K562 (cell line): ENCODE measurements at regions not wholly inside any gene's neighbourhood (a gene's known extent, or its start where the extent isn't known, plus 50 kb on each side); places are given as distances from the start of the nearest gene placed in this dataset.

Experiments
- ATAC-seq: fragments of 200-7000 bp; cut with Tn5 transposase; 3 replicates; pipeline ENCODE4 v1.9.1; 2020; ENCODE audit warnings: moderate library complexity
- BruUV-seq: library from RNA; stranded (reverse); fragments of 400-500 nt; replicated peaks from 2 replicates; lab custom pipeline; 2021; lab: Mats Ljungman, UMichigan
- CTCF ChIA-PET: fragments of 300-600 bp; formaldehyde crosslinking; extraction: SDS; loops from one replicate; lab custom pipeline; 2021; ENCODE audit warnings: low intra/inter-chr PET ratio; lab: Yijun Ruan, JAX
- POLR2A ChIA-PET: fragments of 300-600, 350-650 bp; sonication (Branson Sonifier 250); formaldehyde crosslinking; extraction: SDS; loops from one replicate; lab custom pipeline; 2021; ENCODE audit warnings: antibody characterized with exemption, inconsistent platforms; lab: Yijun Ruan, JAX
- DNase-seq, 4 experiments: peaks; one replicate each; pipeline versions ENCODE4 v3.0.0 to v3.0.0-alpha.2; 2011 to 2018; ENCODE audit warnings: low spot score in 3 of 4, mixed read lengths in 3 of 4; ENCODE audit errors: extremely low read depth in 1 of 4
- FAIRE-seq: peaks from 2 replicates; lab custom pipeline; 2011; peaks lifted over from hg19 to GRCh38; lab: Jason Lieb, UNC
- H2AFZ ChIP-seq: 2 replicates; pipeline ENCODE4 v1.6.0; 2011; ENCODE audit warnings: low read depth, low read length, control low read depth, inconsistent platforms
- H3K27ac ChIP-seq: fragments of 200-600 bp; 3 replicates; pipeline ENCODE4 v1.8.0; 2011; ENCODE audit warnings: low read depth, mild to moderate bottlenecking, control low read depth, inconsistent platforms, low read length, moderate library complexity, mixed read lengths; ENCODE audit errors: extremely low read depth
- H3K27me3 ChIP-seq, 2 experiments: fragments of 300-600 bp in 1 of 2; 2 replicates in 1 of 2; 3 replicates in 1 of 2; pipeline versions ENCODE4 v1.6.0 to v1.8.0; 2011; ENCODE audit warnings: inconsistent platforms in 2 of 2, low read length in 2 of 2, mild to moderate bottlenecking in 1 of 2, mixed read lengths in 1 of 2, moderate library complexity in 1 of 2; ENCODE audit not compliant: control insufficient read depth in 2 of 2, insufficient read depth in 2 of 2
- H3K36me3 ChIP-seq: fragments of 300-600 bp; 3 replicates; pipeline ENCODE4 v1.8.0; 2011; ENCODE audit warnings: mild to moderate bottlenecking, low read length, inconsistent platforms; ENCODE audit not compliant: control insufficient read depth, insufficient read depth
- H3K4me1 ChIP-seq, 2 experiments: fragments of 200-600 bp in 1 of 2; replicated peaks in 1 of 2; 2 replicates in 1 of 2; 3 replicates in 1 of 2; pipeline versions ENCODE4 v1.5.1 to v1.8.0; 2011; ENCODE audit warnings: inconsistent platforms in 2 of 2, low read length in 2 of 2, mild to moderate bottlenecking in 1 of 2, mixed read lengths in 1 of 2, moderate library complexity in 1 of 2; ENCODE audit not compliant: control insufficient read depth in 2 of 2, insufficient read depth in 2 of 2
- H3K4me2 ChIP-seq: 2 replicates; pipeline ENCODE4 v1.6.1; 2011; ENCODE audit warnings: low read length, control low read depth, inconsistent platforms, mixed read lengths; ENCODE audit not compliant: insufficient read depth
- H3K4me3 ChIP-seq: fragments of 200-600 bp; sonication (generic), shearing (Covaris generic); 2 replicates; pipeline ENCODE4 v1.5.1; 2016; ENCODE audit warnings: control low read depth, inconsistent platforms
- H3K79me2 ChIP-seq: fragments of 200-600 bp; 3 replicates; pipeline ENCODE4 v1.8.0; 2011; ENCODE audit warnings: low read length, inconsistent platforms; ENCODE audit not compliant: control insufficient read depth, insufficient read depth
- H3K9ac ChIP-seq, 2 experiments: 2 replicates each; pipeline versions ENCODE4 v1.6.0 to v1.6.1; 2011; ENCODE audit warnings: low read depth in 2 of 2, low read length in 2 of 2, control low read depth in 1 of 2, inconsistent platforms in 1 of 2, mild to moderate bottlenecking in 1 of 2, mixed read lengths in 1 of 2; ENCODE audit not compliant: insufficient read depth in 1 of 2
- H3K9me1 ChIP-seq: one replicate; pipeline ENCODE4 v1.6.0; 2011; ENCODE audit warnings: inconsistent platforms, mild to moderate bottlenecking, low read length, moderate library complexity; ENCODE audit not compliant: control insufficient read depth, insufficient read depth
- H3K9me3 ChIP-seq: replicated peaks from 2 replicates; pipeline ENCODE4 v1.5.1; 2011; ENCODE audit warnings: low read depth, low read length, inconsistent platforms; ENCODE audit not compliant: control insufficient read depth, insufficient read depth
- H4K20me1 ChIP-seq: replicated peaks from 2 replicates; pipeline ENCODE4 v1.6.1; 2011; ENCODE audit warnings: low read length, inconsistent platforms, mixed read lengths; ENCODE audit not compliant: control insufficient read depth, insufficient read depth
- ASH1L ChIP-seq: fragments of 450-650 bp; IDR thresholded peaks from 2 replicates; pipeline ENCODE4 v1.6.1; 2018; ENCODE audit warnings: borderline replicate concordance, mild to moderate bottlenecking, low read depth; ENCODE audit not compliant: partially characterized antibody
- KDM1A ChIP-seq, 2 experiments: fragments of 450-650 bp; IDR thresholded peaks; 2 replicates each; pipeline ENCODE4 v1.6.1; 2016; ENCODE audit warnings: mild to moderate bottlenecking in 2 of 2
- NUFIP1 ChIP-seq: fragments of 450-650 bp; IDR thresholded peaks from 2 replicates; pipeline ENCODE4 v1.6.1; 2018; ENCODE audit not compliant: partially characterized antibody
- TCF3 ChIP-seq: sonication (generic); formaldehyde crosslinking; IDR thresholded peaks from 2 replicates; pipeline ENCODE4 v1.4.0; 2020; ENCODE audit warnings: mild to moderate bottlenecking, missing genetic modification reagents
- TGIF2 ChIP-seq: sonication (generic); formaldehyde crosslinking; IDR thresholded peaks from 2 replicates; pipeline ENCODE4 v1.8.1; 2022; ENCODE audit warnings: mild to moderate bottlenecking, missing genetic modification reagents, moderate library complexity
- YY1 ChIP-seq, 3 experiments: IDR thresholded peaks; 2 replicates each; pipeline ENCODE4 v1.6.1; 2011; ENCODE audit warnings: low read length in 2 of 3, mild to moderate bottlenecking in 2 of 3, moderate library complexity in 2 of 3, borderline replicate concordance in 1 of 3, control low read depth in 1 of 3, low read depth in 1 of 3; ENCODE audit not compliant: insufficient read depth in 3 of 3, insufficient replicate concordance in 2 of 3, control insufficient read depth in 1 of 3, insufficient read length in 1 of 3; ENCODE audit errors: extremely low read depth in 1 of 3
- ZFP36 ChIP-seq: fragments of 150-350 bp; IDR thresholded peaks from 2 replicates; pipeline ENCODE4 v1.6.1; 2018; ENCODE audit warnings: low read length, low read depth; ENCODE audit not compliant: partially characterized antibody
- ZNF699 ChIP-seq: fragments of 250-450 bp; sonication (Bioruptor Pico); IDR thresholded peaks from 2 replicates; pipeline ENCODE4 v1.8.0; 2021; ENCODE audit warnings: mild to moderate bottlenecking, moderate library complexity; ENCODE audit not compliant: insufficient replicate concordance
- WGBS: fragments of 100-300 bp; shearing (Covaris generic); methylation state at CpG from one replicate; pipeline ENCODE4 v1.1.6; 2016; ENCODE audit warnings: low coverage, mixed read lengths; ENCODE audit not compliant: insufficient coverage; ENCODE audit errors: missing lambda C conversion rate; 5-methylcytosine and 5-hydroxymethylcytosine counted together
- in situ Hi-C: fragments of 300-500 bp; cut with MboI; formaldehyde crosslinking; loops from 4 replicates; pipeline ENCODE4 v1.15.0; 2018; ENCODE audit warnings: inconsistent platforms, mixed read lengths
- intact Hi-C: fragments of 100-400 bp; cut with micrococcal nuclease; formaldehyde crosslinking; loops from 2 replicates; pipeline ENCODE4 v1.14.2; 2022
- TF ChIP-seq, protein P1 (sequence below): fragments of 450-650 bp; formaldehyde crosslinking; IDR thresholded peaks from 2 replicates; pipeline ENCODE4 v1.4.0; 2022; ENCODE audit warnings: missing genetic modification characterization
- TF ChIP-seq, protein P2 (sequence below): fragments of 450-650 bp; IDR thresholded peaks from 2 replicates; pipeline ENCODE4 v1.6.1; 2016; ENCODE audit warnings: missing biosample characterization, missing genetic modification characterization
- TF ChIP-seq, protein P3 (sequence below): fragments of 200-800 bp; sonication (Bioruptor generic); IDR thresholded peaks from 2 replicates; pipeline ENCODE4 v1.6.1; 2016; ENCODE audit warnings: missing genetic modification characterization, missing compliant biosample characterization
- TF ChIP-seq, protein P4 (sequence below): fragments of 450-650 bp; IDR thresholded peaks from 2 replicates; pipeline ENCODE4 v1.6.1; 2014; ENCODE audit warnings: low read depth, mild to moderate bottlenecking, moderate library complexity, borderline replicate concordance

DNA sequence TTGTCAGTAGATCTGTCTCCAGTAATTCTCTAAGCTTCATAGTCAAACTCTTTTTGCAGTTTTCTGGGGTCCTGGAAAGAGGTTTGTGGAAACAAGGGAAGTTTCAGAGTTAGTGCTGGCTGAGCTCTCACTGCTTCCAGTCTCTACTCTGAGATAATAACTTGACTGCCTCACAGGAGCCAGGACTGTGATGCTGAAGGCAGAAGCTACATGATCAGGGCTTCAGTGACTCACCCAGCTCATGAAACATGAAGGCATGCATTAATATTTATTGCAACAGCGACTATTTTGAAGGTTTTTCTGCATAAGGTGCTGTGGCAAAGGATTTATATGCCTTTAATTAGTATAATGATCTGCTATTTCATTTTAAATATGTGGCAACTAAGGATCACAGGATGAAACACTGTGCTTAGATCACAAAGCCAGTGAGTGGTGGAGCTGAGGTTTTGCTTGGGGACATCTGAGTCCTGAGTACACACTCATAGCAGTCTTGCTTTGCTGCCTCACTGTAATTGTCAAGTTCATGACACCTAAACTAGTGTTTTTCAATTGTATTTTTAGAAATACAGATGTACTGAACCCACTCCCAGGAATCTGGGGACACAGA, 448.4 kb upstream of the GCFC2 start:
- FAIRE-seq (no peak), DNase-seq (no peak), ATAC-seq (no peak)
- no peaks in the 10 kb centered on the region for H3K79me2 ChIP-seq
- no peaks in the 10 kb centered on the region for H3K9me1 ChIP-seq
- no peak overlapping the region for H3K27ac ChIP-seq
- WGBS, result 17% methylated on average over 1 of the region's 1 CpG
- CTCF ChIA-PET, result no interaction called here
- no peak overlapping the region for H2AFZ ChIP-seq
- POLR2A ChIA-PET, result no interaction called here
- no peaks in the 10 kb centered on the region for H4K20me1 ChIP-seq
- H3K4me1 ChIP-seq, result no peaks in the 10 kb centered on the region
- H3K27me3 ChIP-seq, result no peaks in the 10 kb centered on the region
- no peak overlapping the region for H3K4me3 ChIP-seq
- intact Hi-C loops, result no loop called here
- BruUV-seq, result no TSS peak
- H3K9me3 ChIP-seq, result no peaks in the 10 kb centered on the region
- H3K9ac ChIP-seq, result no peak overlapping the region
- no peak overlapping the region for H3K4me2 ChIP-seq
- in situ Hi-C loops, result no loop called here
- no peaks in the 10 kb centered on the region for H3K36me3 ChIP-seq
- TF ChIP-seq ASH1L (no peak), KDM1A (IDR thresholded peaks at IDR 0.05) (no peak), ZNF699 (CRISPR knock-in tag) (no peak), TGIF2 (CRISPR knock-in tag) (no peak), ZFP36 (no peak), YY1 (IDR thresholded peaks at IDR 0.05; ENCODE audit: borderline replicate concordance in 1 of 3, control insufficient read depth in 1 of 3, extremely low read depth in 1 of 3, insufficient read depth in 3 of 3, insufficient read length in 1 of 3, insufficient replicate concordance in 2 of 3, low read depth in 1 of 3, low read length in 2 of 3) (no peak), NUFIP1 (no peak), TCF3 (CRISPR knock-in tag) (no peak)
- TF ChIP-seq, protein P1, sequence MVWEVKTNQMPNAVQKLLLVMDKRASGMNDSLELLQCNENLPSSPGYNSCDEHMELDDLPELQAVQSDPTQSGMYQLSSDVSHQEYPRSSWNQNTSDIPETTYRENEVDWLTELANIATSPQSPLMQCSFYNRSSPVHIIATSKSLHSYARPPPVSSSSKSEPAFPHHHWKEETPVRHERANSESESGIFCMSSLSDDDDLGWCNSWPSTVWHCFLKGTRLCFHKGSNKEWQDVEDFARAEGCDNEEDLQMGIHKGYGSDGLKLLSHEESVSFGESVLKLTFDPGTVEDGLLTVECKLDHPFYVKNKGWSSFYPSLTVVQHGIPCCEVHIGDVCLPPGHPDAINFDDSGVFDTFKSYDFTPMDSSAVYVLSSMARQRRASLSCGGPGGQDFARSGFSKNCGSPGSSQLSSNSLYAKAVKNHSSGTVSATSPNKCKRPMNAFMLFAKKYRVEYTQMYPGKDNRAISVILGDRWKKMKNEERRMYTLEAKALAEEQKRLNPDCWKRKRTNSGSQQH (CRISPR knock-in tag), result no peak
- TF ChIP-seq, protein P2, sequence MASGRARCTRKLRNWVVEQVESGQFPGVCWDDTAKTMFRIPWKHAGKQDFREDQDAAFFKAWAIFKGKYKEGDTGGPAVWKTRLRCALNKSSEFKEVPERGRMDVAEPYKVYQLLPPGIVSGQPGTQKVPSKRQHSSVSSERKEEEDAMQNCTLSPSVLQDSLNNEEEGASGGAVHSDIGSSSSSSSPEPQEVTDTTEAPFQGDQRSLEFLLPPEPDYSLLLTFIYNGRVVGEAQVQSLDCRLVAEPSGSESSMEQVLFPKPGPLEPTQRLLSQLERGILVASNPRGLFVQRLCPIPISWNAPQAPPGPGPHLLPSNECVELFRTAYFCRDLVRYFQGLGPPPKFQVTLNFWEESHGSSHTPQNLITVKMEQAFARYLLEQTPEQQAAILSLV (tag), result no peak
- TF ChIP-seq, protein P3, sequence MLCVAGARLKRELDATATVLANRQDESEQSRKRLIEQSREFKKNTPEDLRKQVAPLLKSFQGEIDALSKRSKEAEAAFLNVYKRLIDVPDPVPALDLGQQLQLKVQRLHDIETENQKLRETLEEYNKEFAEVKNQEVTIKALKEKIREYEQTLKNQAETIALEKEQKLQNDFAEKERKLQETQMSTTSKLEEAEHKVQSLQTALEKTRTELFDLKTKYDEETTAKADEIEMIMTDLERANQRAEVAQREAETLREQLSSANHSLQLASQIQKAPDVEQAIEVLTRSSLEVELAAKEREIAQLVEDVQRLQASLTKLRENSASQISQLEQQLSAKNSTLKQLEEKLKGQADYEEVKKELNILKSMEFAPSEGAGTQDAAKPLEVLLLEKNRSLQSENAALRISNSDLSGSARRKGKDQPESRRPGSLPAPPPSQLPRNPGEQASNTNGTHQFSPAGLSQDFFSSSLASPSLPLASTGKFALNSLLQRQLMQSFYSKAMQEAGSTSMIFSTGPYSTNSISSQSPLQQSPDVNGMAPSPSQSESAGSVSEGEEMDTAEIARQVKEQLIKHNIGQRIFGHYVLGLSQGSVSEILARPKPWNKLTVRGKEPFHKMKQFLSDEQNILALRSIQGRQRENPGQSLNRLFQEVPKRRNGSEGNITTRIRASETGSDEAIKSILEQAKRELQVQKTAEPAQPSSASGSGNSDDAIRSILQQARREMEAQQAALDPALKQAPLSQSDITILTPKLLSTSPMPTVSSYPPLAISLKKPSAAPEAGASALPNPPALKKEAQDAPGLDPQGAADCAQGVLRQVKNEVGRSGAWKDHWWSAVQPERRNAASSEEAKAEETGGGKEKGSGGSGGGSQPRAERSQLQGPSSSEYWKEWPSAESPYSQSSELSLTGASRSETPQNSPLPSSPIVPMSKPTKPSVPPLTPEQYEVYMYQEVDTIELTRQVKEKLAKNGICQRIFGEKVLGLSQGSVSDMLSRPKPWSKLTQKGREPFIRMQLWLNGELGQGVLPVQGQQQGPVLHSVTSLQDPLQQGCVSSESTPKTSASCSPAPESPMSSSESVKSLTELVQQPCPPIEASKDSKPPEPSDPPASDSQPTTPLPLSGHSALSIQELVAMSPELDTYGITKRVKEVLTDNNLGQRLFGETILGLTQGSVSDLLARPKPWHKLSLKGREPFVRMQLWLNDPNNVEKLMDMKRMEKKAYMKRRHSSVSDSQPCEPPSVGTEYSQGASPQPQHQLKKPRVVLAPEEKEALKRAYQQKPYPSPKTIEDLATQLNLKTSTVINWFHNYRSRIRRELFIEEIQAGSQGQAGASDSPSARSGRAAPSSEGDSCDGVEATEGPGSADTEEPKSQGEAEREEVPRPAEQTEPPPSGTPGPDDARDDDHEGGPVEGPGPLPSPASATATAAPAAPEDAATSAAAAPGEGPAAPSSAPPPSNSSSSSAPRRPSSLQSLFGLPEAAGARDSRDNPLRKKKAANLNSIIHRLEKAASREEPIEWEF (CRISPR knock-in tag), result no peak
- TF ChIP-seq, protein P4, sequence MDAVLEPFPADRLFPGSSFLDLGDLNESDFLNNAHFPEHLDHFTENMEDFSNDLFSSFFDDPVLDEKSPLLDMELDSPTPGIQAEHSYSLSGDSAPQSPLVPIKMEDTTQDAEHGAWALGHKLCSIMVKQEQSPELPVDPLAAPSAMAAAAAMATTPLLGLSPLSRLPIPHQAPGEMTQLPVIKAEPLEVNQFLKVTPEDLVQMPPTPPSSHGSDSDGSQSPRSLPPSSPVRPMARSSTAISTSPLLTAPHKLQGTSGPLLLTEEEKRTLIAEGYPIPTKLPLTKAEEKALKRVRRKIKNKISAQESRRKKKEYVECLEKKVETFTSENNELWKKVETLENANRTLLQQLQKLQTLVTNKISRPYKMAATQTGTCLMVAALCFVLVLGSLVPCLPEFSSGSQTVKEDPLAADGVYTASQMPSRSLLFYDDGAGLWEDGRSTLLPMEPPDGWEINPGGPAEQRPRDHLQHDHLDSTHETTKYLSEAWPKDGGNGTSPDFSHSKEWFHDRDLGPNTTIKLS, result no peak
